OCI-LY7 (cell line): ENCODE measurements at regions not wholly inside any gene's neighbourhood (a gene's known extent, or its start where the extent isn't known, plus 50 kb on each side); places are given as distances from the start of the nearest gene placed in this dataset.
"Not testable (repeated sequence)": the region's sequence is repeated elsewhere in the genome, so short reads cannot be mapped to it uniquely, and the experiment has no call there.

Experiments
- BruUV-seq: library from RNA; stranded (reverse); fragments of 400-500 nt; replicated peaks from 2 replicates; lab custom pipeline; 2021; lab: Mats Ljungman, UMichigan
- CTCF ChIA-PET: fragments of 300-600 bp; sonication (Branson Sonifier 250); formaldehyde crosslinking; loops from one replicate; lab custom pipeline; 2022; ENCODE audit warnings: antibody characterized with exemption; ENCODE audit not compliant: unreplicated experiment; lab: Charles Lee
- POLR2A ChIA-PET: fragments of 300-600 bp; sonication (Branson Sonifier 250); formaldehyde crosslinking; loops from one replicate; lab custom pipeline; 2022; ENCODE audit warnings: antibody characterized with exemption; lab: Charles Lee
- DNase-seq: peaks from one replicate; pipeline ENCODE4 v3.0.0-alpha.2; 2015; ENCODE audit warnings: low spot score
- H2AFZ ChIP-seq: fragments of 200-600 bp; sonication (generic), shearing (Covaris generic); 2 replicates; pipeline ENCODE4 v1.6.1; 2014; ENCODE audit warnings: mild to moderate bottlenecking, antibody characterized with exemption, low read length, moderate library complexity
- H3K27ac ChIP-seq: fragments of 200-600 bp; sonication (generic); 2 replicates; pipeline ENCODE4 v1.5.1; 2014; ENCODE audit warnings: mixed run types, low read depth, mild to moderate bottlenecking, moderate library complexity, low read length, inconsistent platforms; ENCODE audit not compliant: poor library complexity, severe bottlenecking
- H3K36me3 ChIP-seq: fragments of 200-600 bp; sonication (generic); 2 replicates; pipeline ENCODE4 v1.6.1; 2014; ENCODE audit warnings: mild to moderate bottlenecking, antibody characterized with exemption, low read length, moderate library complexity, mixed read lengths; ENCODE audit not compliant: insufficient read depth
- H3K4me1 ChIP-seq: fragments of 200-600 bp; sonication (generic); 2 replicates; pipeline ENCODE4 v1.5.1; 2014; ENCODE audit warnings: mild to moderate bottlenecking, low read length; ENCODE audit not compliant: insufficient read depth, poor library complexity, severe bottlenecking
- H3K4me2 ChIP-seq: fragments of 200-600 bp; sonication (generic); 2 replicates; pipeline ENCODE4 v1.6.1; 2014; ENCODE audit warnings: mild to moderate bottlenecking, low read length
- H3K4me3 ChIP-seq: fragments of 200-600 bp; sonication (generic); 2 replicates; pipeline ENCODE4 v1.5.1; 2014; ENCODE audit warnings: mild to moderate bottlenecking, low read depth, low read length; ENCODE audit not compliant: poor library complexity, severe bottlenecking
- H3K79me2 ChIP-seq: fragments of 200-600 bp; sonication (generic); 2 replicates; pipeline ENCODE4 v1.6.1; 2016; ENCODE audit warnings: low read depth, mild to moderate bottlenecking, low read length, moderate library complexity, mixed read lengths; ENCODE audit not compliant: insufficient read depth
- H3K9me2 ChIP-seq: fragments of 200-600 bp; sonication (generic); 2 replicates; pipeline ENCODE4 v1.6.1; 2016; ENCODE audit warnings: mild to moderate bottlenecking, low read length, mixed read lengths; ENCODE audit not compliant: insufficient read depth
- H3K9me3 ChIP-seq: fragments of 200-600 bp; sonication (generic); 2 replicates; pipeline ENCODE4 v1.6.1; 2014; ENCODE audit warnings: mild to moderate bottlenecking, mixed run types, low read length, mixed read lengths
- H4K20me1 ChIP-seq: fragments of 200-600 bp; sonication (generic); 2 replicates; pipeline ENCODE4 v1.6.1; 2014; ENCODE audit warnings: mild to moderate bottlenecking, antibody characterized with exemption, low read length, moderate library complexity, mixed read lengths; ENCODE audit not compliant: insufficient read depth
- EZH2phosphoT487 ChIP-seq: fragments of 200-600 bp; sonication (generic); IDR thresholded peaks from 2 replicates; pipeline ENCODE4 v1.6.1; 2018; ENCODE audit warnings: low read depth, borderline replicate concordance, mild to moderate bottlenecking, mixed run types, antibody characterized with exemption, low read length, moderate library complexity, mixed read lengths
- intact Hi-C: fragments of 100-400 bp; cut with micrococcal nuclease; formaldehyde crosslinking; loops from one replicate; pipeline ENCODE4 v1.10.0; 2022; ENCODE audit not compliant: unreplicated experiment
- TF ChIP-seq, protein P1 (sequence below): fragments of 200-600 bp; sonication (generic); conservative IDR thresholded peaks from 2 replicates; pipeline ENCODE4 v1.5.1; 2014; ENCODE audit warnings: mild to moderate bottlenecking, antibody characterized with exemption, low read length, moderate library complexity, mixed read lengths

- intact Hi-C loops, result no loop called here
- TF ChIP-seq, protein P1, sequence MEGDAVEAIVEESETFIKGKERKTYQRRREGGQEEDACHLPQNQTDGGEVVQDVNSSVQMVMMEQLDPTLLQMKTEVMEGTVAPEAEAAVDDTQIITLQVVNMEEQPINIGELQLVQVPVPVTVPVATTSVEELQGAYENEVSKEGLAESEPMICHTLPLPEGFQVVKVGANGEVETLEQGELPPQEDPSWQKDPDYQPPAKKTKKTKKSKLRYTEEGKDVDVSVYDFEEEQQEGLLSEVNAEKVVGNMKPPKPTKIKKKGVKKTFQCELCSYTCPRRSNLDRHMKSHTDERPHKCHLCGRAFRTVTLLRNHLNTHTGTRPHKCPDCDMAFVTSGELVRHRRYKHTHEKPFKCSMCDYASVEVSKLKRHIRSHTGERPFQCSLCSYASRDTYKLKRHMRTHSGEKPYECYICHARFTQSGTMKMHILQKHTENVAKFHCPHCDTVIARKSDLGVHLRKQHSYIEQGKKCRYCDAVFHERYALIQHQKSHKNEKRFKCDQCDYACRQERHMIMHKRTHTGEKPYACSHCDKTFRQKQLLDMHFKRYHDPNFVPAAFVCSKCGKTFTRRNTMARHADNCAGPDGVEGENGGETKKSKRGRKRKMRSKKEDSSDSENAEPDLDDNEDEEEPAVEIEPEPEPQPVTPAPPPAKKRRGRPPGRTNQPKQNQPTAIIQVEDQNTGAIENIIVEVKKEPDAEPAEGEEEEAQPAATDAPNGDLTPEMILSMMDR, result no peak
- TF ChIP-seq EZH2phosphoT487, result no peak
- no peak for DNase-seq
- Histone ChIP-seq H3K4me2 (no peak overlapping the region), H3K9me2 (no peaks in the 10 kb centered on the region), H3K4me3 (no peak overlapping the region), H3K79me2 (no peaks in the 10 kb centered on the region), H3K9me3 (no peaks in the 10 kb centered on the region; the same call in 1 of the 2 replicates), H3K4me1 (no peaks in the 10 kb centered on the region), H3K27ac (no peak overlapping the region), H3K36me3 (no peaks in the 10 kb centered on the region), H2AFZ (no peak overlapping the region), H4K20me1 (no peaks in the 10 kb centered on the region)
- ChIA-PET POLR2A (interaction anchor here (0.7 kb wide), 2 partner anchors 496 to 712 kb away, joined by 3 read pairs; no protein-coding TSS in a partner anchor), CTCF (no interaction called here)
- BruUV-seq, result no TSS peak
These were observed 1288.6 kb upstream of the EYS start for GRCh38 chr6:66995669-66996068.

DNA sequence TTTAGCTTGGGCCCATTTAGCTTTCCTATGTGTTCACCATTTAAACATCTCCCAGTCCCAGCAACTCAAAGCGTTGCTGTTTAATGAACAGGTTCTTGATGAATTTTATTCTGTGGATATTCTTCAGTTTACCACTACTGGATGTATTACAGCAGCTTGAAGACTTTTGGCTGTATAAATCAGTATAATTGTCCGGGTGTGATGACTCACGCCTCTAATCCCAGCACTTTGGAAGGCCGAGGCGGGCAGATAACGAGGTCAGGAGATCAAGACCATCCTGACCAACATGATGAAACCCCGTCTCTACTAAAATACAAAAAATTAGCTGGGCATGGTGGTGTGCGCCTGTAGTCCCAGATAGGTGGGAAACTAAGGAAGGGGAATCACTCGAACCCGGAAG lies 1286.7 kb upstream of the EYS start:
- intact Hi-C loops, H3K27ac ChIP-seq, H3K36me3 ChIP-seq, CTCF ChIA-PET, H3K4me2 ChIP-seq, H3K9me2 ChIP-seq, H3K9me3 ChIP-seq, H3K4me3 ChIP-seq, DNase-seq, H3K4me1 ChIP-seq, POLR2A ChIA-PET, H2AFZ ChIP-seq, H4K20me1 ChIP-seq, H3K79me2 ChIP-seq, BruUV-seq: not testable (repeated sequence)

GRCh38 chr6:66993272-66993671 lies 1286.2 kb upstream of the EYS start:
- H3K27ac ChIP-seq, result no peak overlapping the region
- no peaks in the 10 kb centered on the region for H3K36me3 ChIP-seq
- POLR2A ChIA-PET, result no interaction called here
- no peak overlapping the region for H2AFZ ChIP-seq
- TF ChIP-seq, protein P1, result no peak
- no peak for TF ChIP-seq EZH2phosphoT487
- H3K9me3 ChIP-seq, result no peaks in the 10 kb centered on the region; the same call in 1 of the 2 replicates
- no TSS peak for BruUV-seq
- H3K79me2 ChIP-seq, result no peaks in the 10 kb centered on the region
- no peaks in the 10 kb centered on the region for H3K4me1 ChIP-seq
- CTCF ChIA-PET, result no interaction called here
- DNase-seq, result no peak
- intact Hi-C loops, result no loop called here
- no peaks in the 10 kb centered on the region for H4K20me1 ChIP-seq
- H3K9me2 ChIP-seq, result no peaks in the 10 kb centered on the region
- H3K4me2 ChIP-seq, result no peak overlapping the region
- no peak overlapping the region for H3K4me3 ChIP-seq
